ENCODE measurements at regions not wholly inside any gene's neighbourhood (a gene's known extent, or its start where the extent isn't known, plus 50 kb on each side); places are given as distances from the start of the nearest gene placed in this dataset.

DNA sequence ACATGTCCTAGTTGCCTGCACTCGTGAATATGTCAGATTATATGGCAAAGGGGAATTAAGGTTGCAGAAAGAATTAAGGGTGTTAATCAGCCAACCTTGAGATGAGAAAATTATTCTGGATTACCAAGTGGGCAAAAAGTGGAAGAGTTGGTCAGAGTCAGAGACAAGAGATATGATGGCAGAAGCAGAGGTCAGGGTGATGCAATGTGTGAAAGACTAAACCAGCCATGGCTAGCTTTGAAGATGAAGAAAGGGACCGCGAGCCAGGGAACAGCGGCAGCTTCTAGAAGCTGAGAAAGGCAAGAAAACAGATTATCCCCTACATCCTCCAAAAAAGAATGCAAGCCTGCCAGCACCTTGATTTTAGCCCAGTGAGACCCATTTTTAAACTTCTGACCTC is 385.6 kb downstream of the HNRNPD start:
- no peak overlapping the region for H3K4me3 ChIP-seq (ENCODE audit: low read depth, low read length)
- TF ChIP-seq, protein P1, sequence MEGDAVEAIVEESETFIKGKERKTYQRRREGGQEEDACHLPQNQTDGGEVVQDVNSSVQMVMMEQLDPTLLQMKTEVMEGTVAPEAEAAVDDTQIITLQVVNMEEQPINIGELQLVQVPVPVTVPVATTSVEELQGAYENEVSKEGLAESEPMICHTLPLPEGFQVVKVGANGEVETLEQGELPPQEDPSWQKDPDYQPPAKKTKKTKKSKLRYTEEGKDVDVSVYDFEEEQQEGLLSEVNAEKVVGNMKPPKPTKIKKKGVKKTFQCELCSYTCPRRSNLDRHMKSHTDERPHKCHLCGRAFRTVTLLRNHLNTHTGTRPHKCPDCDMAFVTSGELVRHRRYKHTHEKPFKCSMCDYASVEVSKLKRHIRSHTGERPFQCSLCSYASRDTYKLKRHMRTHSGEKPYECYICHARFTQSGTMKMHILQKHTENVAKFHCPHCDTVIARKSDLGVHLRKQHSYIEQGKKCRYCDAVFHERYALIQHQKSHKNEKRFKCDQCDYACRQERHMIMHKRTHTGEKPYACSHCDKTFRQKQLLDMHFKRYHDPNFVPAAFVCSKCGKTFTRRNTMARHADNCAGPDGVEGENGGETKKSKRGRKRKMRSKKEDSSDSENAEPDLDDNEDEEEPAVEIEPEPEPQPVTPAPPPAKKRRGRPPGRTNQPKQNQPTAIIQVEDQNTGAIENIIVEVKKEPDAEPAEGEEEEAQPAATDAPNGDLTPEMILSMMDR (IDR thresholded peaks at IDR 0.05; ENCODE audit: low read depth, low read length): no peak
- no peaks in the 10 kb centered on the region for H3K9me3 ChIP-seq (ENCODE audit: control insufficient read depth, insufficient read depth, low read length)
- ChIA-PET POLR2A (no interaction called here), CTCF (no interaction called here)
- H3K27me3 ChIP-seq (ENCODE audit: control insufficient read depth, insufficient read depth, low read length): no peaks in the 10 kb centered on the region
- H3K27ac ChIP-seq (ENCODE audit: low read depth, low read length): no peak overlapping the region
- no peak for DNase-seq (ENCODE audit: low read depth, low spot score)

DNA sequence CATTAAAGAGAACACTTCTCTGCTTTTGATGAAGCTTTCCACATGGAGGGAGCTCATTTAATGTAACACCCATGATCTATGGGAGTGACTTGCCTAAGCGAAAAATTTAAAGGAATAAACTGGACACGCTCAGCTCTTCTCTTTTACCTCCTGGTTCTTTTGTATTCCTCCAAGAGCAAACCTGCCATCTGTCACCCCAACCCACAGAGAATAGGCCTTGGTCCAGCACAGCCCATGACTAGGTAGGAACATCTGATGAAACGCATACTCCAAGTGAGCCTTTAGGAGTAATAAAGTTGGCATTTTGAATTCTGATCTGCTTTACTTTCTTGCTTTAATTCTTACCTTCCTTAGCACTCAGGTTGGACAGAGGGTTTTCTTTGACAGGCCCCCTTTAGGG is 389.0 kb downstream of the HNRNPD start:
- CTCF ChIA-PET: no interaction called here
- POLR2A ChIA-PET: no interaction called here
- DNase-seq (ENCODE audit: low read depth, low spot score): no peak
- no peaks in the 10 kb centered on the region for H3K9me3 ChIP-seq (ENCODE audit: control insufficient read depth, insufficient read depth, low read length)
- no peak overlapping the region for H3K27ac ChIP-seq (ENCODE audit: low read depth, low read length)
- TF ChIP-seq, protein P1 (IDR thresholded peaks at IDR 0.05; ENCODE audit: low read depth, low read length): no peak
- H3K27me3 ChIP-seq (ENCODE audit: control insufficient read depth, insufficient read depth, low read length): no peaks in the 10 kb centered on the region
- H3K4me3 ChIP-seq (ENCODE audit: low read depth, low read length): no peak overlapping the region

DNA sequence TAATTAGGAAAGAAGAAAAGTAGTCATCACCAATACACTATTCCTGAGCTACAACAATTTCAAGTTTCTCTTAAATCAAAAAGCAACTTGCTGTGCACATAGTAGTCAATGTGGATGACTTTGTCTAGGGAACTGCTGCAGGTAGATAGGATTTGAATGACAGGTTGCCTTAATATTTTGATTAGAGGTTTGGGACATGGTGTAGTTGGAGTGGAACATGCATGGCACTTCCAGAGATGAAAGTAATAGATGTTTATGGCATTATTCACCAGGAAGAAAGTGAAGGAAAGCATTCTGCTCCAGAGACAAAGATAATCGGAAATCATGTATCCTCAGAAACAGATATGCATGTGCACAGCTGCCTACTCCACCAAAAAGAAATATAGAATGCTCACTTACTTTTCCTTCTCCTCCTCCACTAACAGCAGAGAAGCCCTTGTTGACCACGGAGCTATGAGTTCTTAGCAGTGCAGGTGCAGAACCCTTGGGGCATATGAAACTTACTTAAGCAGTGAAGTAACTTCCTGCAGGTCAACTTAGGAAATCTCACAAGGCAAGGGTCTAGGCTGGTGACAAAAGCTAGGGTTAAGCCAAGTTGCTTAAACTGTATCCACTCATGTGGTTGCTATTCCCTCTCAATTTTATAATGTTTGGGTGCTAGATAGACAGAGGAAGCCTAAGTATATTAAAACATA is 390.8 kb downstream of the HNRNPD start:
- H3K9me3 ChIP-seq (ENCODE audit: control insufficient read depth, insufficient read depth, low read length): no peaks in the 10 kb centered on the region
- H3K27ac ChIP-seq (ENCODE audit: low read depth, low read length): no peak overlapping the region
- POLR2A ChIA-PET: no interaction called here
- CTCF ChIA-PET: no interaction called here
- H3K4me3 ChIP-seq (ENCODE audit: low read depth, low read length): no peak overlapping the region
- no peaks in the 10 kb centered on the region for H3K27me3 ChIP-seq (ENCODE audit: control insufficient read depth, insufficient read depth, low read length)
- DNase-seq (ENCODE audit: low read depth, low spot score): no peak
- TF ChIP-seq, protein P1 (IDR thresholded peaks at IDR 0.05; ENCODE audit: low read depth, low read length): no peak

DNA sequence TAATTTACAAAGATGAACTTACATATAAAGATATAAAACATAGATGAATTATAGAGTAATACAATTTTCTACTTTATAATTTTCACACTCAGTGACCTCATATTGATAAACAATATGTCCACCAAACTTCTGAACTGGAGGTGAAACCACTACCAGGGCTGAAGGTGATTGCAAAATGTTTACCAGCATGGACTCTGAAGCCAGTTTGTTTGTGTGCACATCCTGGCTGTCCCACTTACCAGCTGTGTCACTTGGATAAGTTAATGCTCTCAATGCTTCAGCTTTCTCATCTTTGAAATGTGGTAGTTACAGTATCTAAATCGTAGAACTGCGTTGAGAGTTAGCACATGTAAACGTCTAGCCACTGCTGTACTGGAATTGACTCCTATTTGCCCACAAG is 392.6 kb downstream of the HNRNPD start:
- H3K27me3 ChIP-seq (ENCODE audit: control insufficient read depth, insufficient read depth, low read length): no peaks in the 10 kb centered on the region
- TF ChIP-seq, protein P1 (IDR thresholded peaks at IDR 0.05; ENCODE audit: low read depth, low read length): no peak
- ChIA-PET CTCF (no interaction called here), POLR2A (no interaction called here)
- H3K27ac ChIP-seq (ENCODE audit: low read depth, low read length): no peak overlapping the region
- no peaks in the 10 kb centered on the region for H3K9me3 ChIP-seq (ENCODE audit: control insufficient read depth, insufficient read depth, low read length)
- DNase-seq (ENCODE audit: low read depth, low spot score): no peak
- no peak overlapping the region for H3K4me3 ChIP-seq (ENCODE audit: low read depth, low read length)

DNA sequence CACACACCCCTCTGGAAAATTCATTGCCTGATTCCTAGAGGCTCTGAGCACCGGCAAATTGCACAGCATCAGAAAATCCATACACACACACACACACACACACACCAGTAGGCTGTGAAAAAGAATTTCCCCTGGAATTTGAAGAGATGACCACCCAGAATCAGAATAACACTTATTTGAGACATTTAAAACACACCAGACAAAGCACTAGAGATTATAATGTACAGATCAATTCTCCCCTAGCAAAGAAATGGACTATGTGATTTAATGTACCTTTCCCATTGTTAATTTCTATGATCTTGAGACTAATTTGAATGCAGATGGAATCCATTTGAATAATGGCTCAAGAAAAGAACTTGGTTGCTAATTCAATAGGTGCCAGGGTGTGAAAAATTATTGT is 399.3 kb downstream of the HNRNPD start:
- ChIA-PET CTCF (no interaction called here), POLR2A (no interaction called here)
- Histone ChIP-seq H3K4me3 (ENCODE audit: low read depth, low read length) (no peak overlapping the region), H3K27me3 (ENCODE audit: control insufficient read depth, insufficient read depth, low read length) (no peaks in the 10 kb centered on the region), H3K9me3 (ENCODE audit: control insufficient read depth, insufficient read depth, low read length) (no peaks in the 10 kb centered on the region), H3K27ac (ENCODE audit: low read depth, low read length) (no peak overlapping the region)
- no peak for DNase-seq (ENCODE audit: low read depth, low spot score)
- TF ChIP-seq, protein P1 (IDR thresholded peaks at IDR 0.05; ENCODE audit: low read depth, low read length): no peak
